Neural cell (in vitro differentiated cells): ENCODE measurements at regions not wholly inside any gene's neighbourhood (a gene's known extent, or its start where the extent isn't known, plus 50 kb on each side); places are given as distances from the start of the nearest gene placed in this dataset.

Experiments
- H2AFZ ChIP-seq: fragments of 200-600, 300-800 bp; sonication (generic), shearing (Covaris generic); 2 replicates; pipeline ENCODE4 v1.6.0; 2014; ENCODE audit warnings: low read depth, mild to moderate bottlenecking, antibody characterized with exemption, low read length, moderate library complexity
- H3F3A ChIP-seq: fragments of 200-600 bp; shearing (Covaris generic); 2 replicates; pipeline ENCODE4 v1.6.1; 2016; ENCODE audit warnings: mild to moderate bottlenecking, moderate library complexity, mixed read lengths, antibody characterized with exemption, low read length; ENCODE audit not compliant: insufficient read depth, poor library complexity, severe bottlenecking
- H3K27ac ChIP-seq: fragments of 200-600, 300-800 bp; sonication (generic), shearing (Covaris generic); 2 replicates; pipeline ENCODE4 v1.5.1; 2014; ENCODE audit warnings: mild to moderate bottlenecking, low read length, moderate library complexity
- H3K27me3 ChIP-seq: fragments of 300-800, 200-600 bp; sonication (generic), shearing (Covaris generic); 2 replicates; pipeline ENCODE4 v1.6.0; 2014; ENCODE audit warnings: mild to moderate bottlenecking, low read depth, low read length, moderate library complexity; ENCODE audit not compliant: insufficient read depth
- H3K36me3 ChIP-seq: fragments of 300-800, 200-600 bp; sonication (generic), shearing (Covaris generic); 2 replicates; pipeline ENCODE4 v1.5.1; 2014; ENCODE audit warnings: mild to moderate bottlenecking, antibody characterized with exemption, low read length, moderate library complexity; ENCODE audit not compliant: insufficient read depth
- H3K4me2 ChIP-seq: fragments of 300-800, 200-600 bp; sonication (generic), shearing (Covaris generic); 2 replicates; pipeline ENCODE4 v1.6.0; 2014; ENCODE audit warnings: mild to moderate bottlenecking, low read length
- H3K4me3 ChIP-seq: fragments of 300-800, 200-600 bp; sonication (generic), shearing (Covaris generic); 2 replicates; pipeline ENCODE4 v1.5.1; 2014; ENCODE audit warnings: mild to moderate bottlenecking, low read length, moderate library complexity
- H3K79me2 ChIP-seq: fragments of 200-600 bp; shearing (Covaris generic); replicated peaks from 2 replicates; pipeline ENCODE4 v1.6.0; 2014; ENCODE audit warnings: mild to moderate bottlenecking, low read length, moderate library complexity; ENCODE audit not compliant: insufficient read depth
- H3K9ac ChIP-seq: fragments of 300-800, 200-600 bp; sonication (generic), shearing (Covaris generic); 2 replicates; pipeline ENCODE4 v1.6.1; 2016; ENCODE audit warnings: mild to moderate bottlenecking, low read length, mixed read lengths
- H3K9me2 ChIP-seq: fragments of 200-600 bp; shearing (Covaris generic); 2 replicates; pipeline ENCODE4 v1.6.1; 2016; ENCODE audit warnings: mild to moderate bottlenecking, low read length, mixed read lengths; ENCODE audit not compliant: insufficient read depth
- H3K9me3 ChIP-seq: fragments of 200-600, 300-800 bp; sonication (generic), shearing (Covaris generic); 2 replicates; pipeline ENCODE4 v1.6.1; 2016; ENCODE audit warnings: mild to moderate bottlenecking, mixed run types, low read length, moderate library complexity, mixed read lengths
- H4K20me1 ChIP-seq: fragments of 200-600 bp; shearing (Covaris generic); 2 replicates; pipeline ENCODE4 v1.6.1; 2016; ENCODE audit warnings: mild to moderate bottlenecking, mixed run types; ENCODE audit not compliant: insufficient read depth
- EP300 ChIP-seq: fragments of 450-650 bp; conservative IDR thresholded peaks from 2 replicates; pipeline ENCODE4 v1.6.1; 2014; ENCODE audit warnings: antibody characterized with exemption, mild to moderate bottlenecking, moderate library complexity; ENCODE audit not compliant: poor library complexity, severe bottlenecking
- EZH2 ChIP-seq: fragments of 200-600, 300-800 bp; shearing (Covaris generic), sonication (generic); IDR thresholded peaks from 2 replicates; pipeline ENCODE4 v1.6.1; 2014; ENCODE audit warnings: antibody characterized with exemption, low read length, borderline replicate concordance, mild to moderate bottlenecking; ENCODE audit not compliant: insufficient read depth, poor library complexity, severe bottlenecking
- MXI1 ChIP-seq: fragments of 450-650 bp; conservative IDR thresholded peaks from 2 replicates; pipeline ENCODE4 v1.6.1; 2014; ENCODE audit warnings: antibody characterized with exemption, mild to moderate bottlenecking; ENCODE audit not compliant: poor library complexity, severe bottlenecking
- POLR2AphosphoS5 ChIP-seq: IDR thresholded peaks from 2 replicates; pipeline ENCODE4 v1.6.1; 2012
- RAD21 ChIP-seq: fragments of 450-650 bp; conservative IDR thresholded peaks from 2 replicates; pipeline ENCODE4 v1.6.1; 2014; ENCODE audit warnings: antibody characterized with exemption, mild to moderate bottlenecking, moderate library complexity
- SMC3 ChIP-seq: fragments of 450-650 bp; conservative IDR thresholded peaks from 2 replicates; pipeline ENCODE4 v1.6.1; 2014; ENCODE audit warnings: antibody characterized with exemption, mild to moderate bottlenecking, moderate library complexity; ENCODE audit not compliant: poor library complexity
- TAF1 ChIP-seq: IDR thresholded peaks from 2 replicates; pipeline ENCODE4 v1.6.1; 2012; ENCODE audit warnings: low read depth
- TF ChIP-seq, protein P1 (sequence below): fragments of 450-650 bp; IDR thresholded peaks from 2 replicates; pipeline ENCODE4 v1.5.1; 2014; ENCODE audit warnings: antibody characterized with exemption, mild to moderate bottlenecking, moderate library complexity; ENCODE audit not compliant: poor library complexity, severe bottlenecking
- TF ChIP-seq, protein P2 (sequence below): IDR thresholded peaks from 2 replicates; pipeline ENCODE4 v1.6.1; 2012; ENCODE audit warnings: borderline replicate concordance

DNA sequence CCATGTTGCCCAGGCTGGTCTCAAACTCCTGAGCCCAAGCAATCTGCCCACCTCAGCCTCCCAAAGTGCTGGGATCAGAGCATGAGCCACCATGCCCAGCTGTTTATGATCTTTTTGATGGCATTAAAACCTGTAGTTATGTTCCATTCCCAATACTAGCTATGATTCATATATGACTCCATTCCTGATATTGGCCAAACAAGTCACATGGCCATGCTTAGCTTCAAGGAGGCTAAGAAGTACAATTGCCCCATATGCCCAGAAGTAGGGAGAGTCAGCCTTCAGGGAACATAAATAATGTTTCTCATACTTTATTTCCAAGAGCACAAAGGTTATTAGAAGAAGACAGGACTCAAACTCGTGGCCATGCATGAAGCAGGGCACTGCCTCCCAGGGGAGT, 132.4 kb upstream of the RAB6C start:
- H3K9me3 ChIP-seq, result no peaks in the 10 kb centered on the region
- no peaks in the 10 kb centered on the region for H4K20me1 ChIP-seq
- H3K36me3 ChIP-seq, result no peaks in the 10 kb centered on the region
- no peak overlapping the region for H3K4me3 ChIP-seq
- no peaks in the 10 kb centered on the region for H3K9me2 ChIP-seq
- no peak overlapping the region for H2AFZ ChIP-seq
- H3K79me2 ChIP-seq, result no peaks in the 10 kb centered on the region
- H3K9ac ChIP-seq, result no peak overlapping the region
- TF ChIP-seq RAD21, result no peak
- no peak for TF ChIP-seq TAF1
- TF ChIP-seq MXI1, result no peak
- no peak for TF ChIP-seq SMC3
- TF ChIP-seq, protein P1, sequence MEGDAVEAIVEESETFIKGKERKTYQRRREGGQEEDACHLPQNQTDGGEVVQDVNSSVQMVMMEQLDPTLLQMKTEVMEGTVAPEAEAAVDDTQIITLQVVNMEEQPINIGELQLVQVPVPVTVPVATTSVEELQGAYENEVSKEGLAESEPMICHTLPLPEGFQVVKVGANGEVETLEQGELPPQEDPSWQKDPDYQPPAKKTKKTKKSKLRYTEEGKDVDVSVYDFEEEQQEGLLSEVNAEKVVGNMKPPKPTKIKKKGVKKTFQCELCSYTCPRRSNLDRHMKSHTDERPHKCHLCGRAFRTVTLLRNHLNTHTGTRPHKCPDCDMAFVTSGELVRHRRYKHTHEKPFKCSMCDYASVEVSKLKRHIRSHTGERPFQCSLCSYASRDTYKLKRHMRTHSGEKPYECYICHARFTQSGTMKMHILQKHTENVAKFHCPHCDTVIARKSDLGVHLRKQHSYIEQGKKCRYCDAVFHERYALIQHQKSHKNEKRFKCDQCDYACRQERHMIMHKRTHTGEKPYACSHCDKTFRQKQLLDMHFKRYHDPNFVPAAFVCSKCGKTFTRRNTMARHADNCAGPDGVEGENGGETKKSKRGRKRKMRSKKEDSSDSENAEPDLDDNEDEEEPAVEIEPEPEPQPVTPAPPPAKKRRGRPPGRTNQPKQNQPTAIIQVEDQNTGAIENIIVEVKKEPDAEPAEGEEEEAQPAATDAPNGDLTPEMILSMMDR, result no peak
- TF ChIP-seq POLR2AphosphoS5, result no peak
- TF ChIP-seq EZH2, result no peak
- TF ChIP-seq EP300, result no peak
- TF ChIP-seq, protein P2, sequence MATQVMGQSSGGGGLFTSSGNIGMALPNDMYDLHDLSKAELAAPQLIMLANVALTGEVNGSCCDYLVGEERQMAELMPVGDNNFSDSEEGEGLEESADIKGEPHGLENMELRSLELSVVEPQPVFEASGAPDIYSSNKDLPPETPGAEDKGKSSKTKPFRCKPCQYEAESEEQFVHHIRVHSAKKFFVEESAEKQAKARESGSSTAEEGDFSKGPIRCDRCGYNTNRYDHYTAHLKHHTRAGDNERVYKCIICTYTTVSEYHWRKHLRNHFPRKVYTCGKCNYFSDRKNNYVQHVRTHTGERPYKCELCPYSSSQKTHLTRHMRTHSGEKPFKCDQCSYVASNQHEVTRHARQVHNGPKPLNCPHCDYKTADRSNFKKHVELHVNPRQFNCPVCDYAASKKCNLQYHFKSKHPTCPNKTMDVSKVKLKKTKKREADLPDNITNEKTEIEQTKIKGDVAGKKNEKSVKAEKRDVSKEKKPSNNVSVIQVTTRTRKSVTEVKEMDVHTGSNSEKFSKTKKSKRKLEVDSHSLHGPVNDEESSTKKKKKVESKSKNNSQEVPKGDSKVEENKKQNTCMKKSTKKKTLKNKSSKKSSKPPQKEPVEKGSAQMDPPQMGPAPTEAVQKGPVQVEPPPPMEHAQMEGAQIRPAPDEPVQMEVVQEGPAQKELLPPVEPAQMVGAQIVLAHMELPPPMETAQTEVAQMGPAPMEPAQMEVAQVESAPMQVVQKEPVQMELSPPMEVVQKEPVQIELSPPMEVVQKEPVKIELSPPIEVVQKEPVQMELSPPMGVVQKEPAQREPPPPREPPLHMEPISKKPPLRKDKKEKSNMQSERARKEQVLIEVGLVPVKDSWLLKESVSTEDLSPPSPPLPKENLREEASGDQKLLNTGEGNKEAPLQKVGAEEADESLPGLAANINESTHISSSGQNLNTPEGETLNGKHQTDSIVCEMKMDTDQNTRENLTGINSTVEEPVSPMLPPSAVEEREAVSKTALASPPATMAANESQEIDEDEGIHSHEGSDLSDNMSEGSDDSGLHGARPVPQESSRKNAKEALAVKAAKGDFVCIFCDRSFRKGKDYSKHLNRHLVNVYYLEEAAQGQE, result no peak
- H3K27ac ChIP-seq, result no peak overlapping the region
- H3K27me3 ChIP-seq, result no peaks in the 10 kb centered on the region
- H3K4me2 ChIP-seq, result no peak overlapping the region
- no peaks in the 10 kb centered on the region for H3F3A ChIP-seq

DNA sequence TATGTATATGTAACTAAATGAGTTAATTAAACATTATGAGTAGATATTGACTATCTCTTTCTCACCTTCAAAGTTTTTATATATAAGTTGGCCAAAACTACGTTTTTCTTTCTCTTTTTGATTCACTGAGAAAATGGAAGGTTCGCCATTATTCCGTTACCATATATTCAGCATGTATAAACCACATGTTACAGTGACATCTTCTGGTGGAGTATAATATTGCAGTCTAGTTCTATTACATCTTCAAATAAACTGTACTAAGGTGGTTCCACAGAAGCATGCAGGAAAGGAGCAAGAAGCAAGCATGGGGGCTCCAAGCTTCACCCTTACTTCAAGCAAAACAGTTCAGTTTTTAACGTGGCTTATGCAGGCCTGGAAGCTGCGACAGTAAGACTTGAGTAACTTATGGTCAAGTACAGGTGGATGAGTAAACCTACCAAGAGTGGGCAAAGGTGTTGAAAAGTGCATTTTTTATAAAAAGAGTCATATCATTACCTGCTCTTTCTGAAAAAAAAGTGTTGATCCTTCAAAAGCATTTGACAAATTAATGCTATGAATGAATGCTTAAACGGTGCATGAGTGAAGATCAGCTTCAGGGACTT, 129.8 kb upstream of the RAB6C start:
- no peaks in the 10 kb centered on the region for H4K20me1 ChIP-seq
- no peak overlapping the region for H2AFZ ChIP-seq
- no peak overlapping the region for H3K4me3 ChIP-seq
- no peak overlapping the region for H3K4me2 ChIP-seq
- TF ChIP-seq EP300 (no peak), RAD21 (peak; percentile 91), TAF1 (no peak), SMC3 (peak; percentile 88)
- TF ChIP-seq, protein P1, result peak; percentile 86
- no peaks in the 10 kb centered on the region for H3F3A ChIP-seq
- no peak overlapping the region for H3K27ac ChIP-seq
- H3K9me3 ChIP-seq, result no peaks in the 10 kb centered on the region
- H3K9ac ChIP-seq, result no peak overlapping the region
- no peaks in the 10 kb centered on the region for H3K36me3 ChIP-seq
- H3K27me3 ChIP-seq, result no peaks in the 10 kb centered on the region
- H3K9me2 ChIP-seq, result no peaks in the 10 kb centered on the region
- H3K79me2 ChIP-seq, result no peaks in the 10 kb centered on the region
